Right lobe of liver (tissue), 6 donors: ENCODE measurements at regions not wholly inside any gene's neighbourhood (a gene's known extent, or its start where the extent isn't known, plus 50 kb on each side); places are given as distances from the start of the nearest gene placed in this dataset.

Source experiments
- ATAC-seq, 4 donors: fragments of 200-7000 bp; cut with Tn5 transposase; one replicate each; pipeline ENCODE4 v1.9.1; 2020; ENCODE audit warnings: mild to moderate bottlenecking in 4 of 4, moderate library complexity in 4 of 4
- DNase-seq, 3 donors: peaks; one replicate each; pipeline ENCODE4 v3.0.0-alpha.2; 2020
- H3K27ac ChIP-seq, 3 donors: fragments of 200-600 bp; one replicate each; pipeline ENCODE4 v1.8.0; 2022
- H3K27me3 ChIP-seq, 2 donors: fragments of 200-600 bp; one replicate each; pipeline ENCODE4 v1.8.0; 2022
- H3K36me3 ChIP-seq, 4 donors: fragments of 200-600 bp; sonication (generic) in 1 of 4; one replicate each; pipeline versions ENCODE4 v1.5.1 to v1.8.0; 2017 to 2022; ENCODE audit warnings: control low read depth in 1 of 4
- H3K4me1 ChIP-seq, 4 donors: fragments of 200-600 bp; sonication (generic) in 1 of 4; one replicate each; pipeline versions ENCODE4 v1.5.1 to v1.8.0; 2017 to 2022; ENCODE audit warnings: control low read depth in 1 of 4
- H3K4me3 ChIP-seq, 3 donors: fragments of 200-600 bp; one replicate each; pipeline ENCODE4 v1.8.0; 2022
- H3K9me3 ChIP-seq, 4 donors: fragments of 200-600 bp; sonication (generic) in 1 of 4; one replicate each; pipeline versions ENCODE4 v1.5.1 to v1.8.0; 2017 to 2022; ENCODE audit warnings: control low read depth in 1 of 4
- POLR2A ChIP-seq: fragments of 450-650 bp; IDR thresholded peaks from one replicate; pipeline ENCODE4 v1.6.1; 2017; ENCODE audit warnings: antibody characterized with exemption, mild to moderate bottlenecking
- WGBS: methylation state at CpG from one replicate; pipeline ENCODE4 v1.1.6; 2018; ENCODE audit warnings: low coverage, low lambda C conversion rate; ENCODE audit not compliant: insufficient coverage; ENCODE audit errors: missing lambda C conversion rate; 5-methylcytosine and 5-hydroxymethylcytosine counted together
- intact Hi-C, 2 donors: fragments of 100-400 bp; cut with DNase I; formaldehyde crosslinking; loops; one replicate each; pipeline versions ENCODE4 v1.11.2 to v1.14.1; 2022
- TF ChIP-seq, protein P1 (sequence below), 4 donors: fragments of 200-600 bp in 3 of 4; fragments of 450-650 bp in 1 of 4; IDR thresholded peaks; one replicate each; pipeline versions ENCODE4 v1.5.1 to v1.8.0; 2016 to 2022; ENCODE audit warnings: antibody characterized with exemption in 4 of 4, mild to moderate bottlenecking in 2 of 4
- donor health status: DM: no; HTN: yes; CAD: no.
- donor health status: DM: no; HTN: no; CAD: no.
- donor health status: DM: no; HTN: no; CAD: no.
- donor health status: DM: no; HTN: yes; CAD: no.
- donor health status: DM: no; HTN: yes; CAD: no.

DNA sequence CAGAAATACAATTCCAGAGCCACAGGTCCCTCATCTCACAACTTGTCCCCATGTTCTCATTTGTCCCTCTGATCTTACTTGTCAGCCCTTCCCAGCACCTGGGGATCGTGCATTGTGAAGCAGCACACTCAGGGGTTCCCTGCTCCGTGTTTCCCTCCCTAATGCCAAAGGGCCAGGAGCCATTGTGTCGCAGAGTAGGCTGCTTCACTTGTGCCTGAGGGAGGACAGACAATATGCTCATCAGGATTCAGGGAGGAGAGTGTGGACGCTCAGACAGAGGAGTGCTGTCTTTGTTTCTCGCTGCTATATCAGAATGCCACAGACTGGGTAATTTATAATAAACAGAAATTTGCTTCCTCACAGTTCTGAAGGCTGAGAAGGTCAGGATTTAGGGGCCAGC lies 315.3 kb downstream of the TRIML1 start:
- WGBS, result 31% methylated on average over 4 of the region's 5 CpGs
- DNase-seq (no peak), ATAC-seq (no peak)
- no peak overlapping the region for H3K4me3 ChIP-seq
- H3K4me1 ChIP-seq, result no peaks in the 10 kb centered on the region
- TF ChIP-seq, protein P1, sequence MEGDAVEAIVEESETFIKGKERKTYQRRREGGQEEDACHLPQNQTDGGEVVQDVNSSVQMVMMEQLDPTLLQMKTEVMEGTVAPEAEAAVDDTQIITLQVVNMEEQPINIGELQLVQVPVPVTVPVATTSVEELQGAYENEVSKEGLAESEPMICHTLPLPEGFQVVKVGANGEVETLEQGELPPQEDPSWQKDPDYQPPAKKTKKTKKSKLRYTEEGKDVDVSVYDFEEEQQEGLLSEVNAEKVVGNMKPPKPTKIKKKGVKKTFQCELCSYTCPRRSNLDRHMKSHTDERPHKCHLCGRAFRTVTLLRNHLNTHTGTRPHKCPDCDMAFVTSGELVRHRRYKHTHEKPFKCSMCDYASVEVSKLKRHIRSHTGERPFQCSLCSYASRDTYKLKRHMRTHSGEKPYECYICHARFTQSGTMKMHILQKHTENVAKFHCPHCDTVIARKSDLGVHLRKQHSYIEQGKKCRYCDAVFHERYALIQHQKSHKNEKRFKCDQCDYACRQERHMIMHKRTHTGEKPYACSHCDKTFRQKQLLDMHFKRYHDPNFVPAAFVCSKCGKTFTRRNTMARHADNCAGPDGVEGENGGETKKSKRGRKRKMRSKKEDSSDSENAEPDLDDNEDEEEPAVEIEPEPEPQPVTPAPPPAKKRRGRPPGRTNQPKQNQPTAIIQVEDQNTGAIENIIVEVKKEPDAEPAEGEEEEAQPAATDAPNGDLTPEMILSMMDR (IDR thresholded peaks at IDR 0.05), result no peak
- no peak for TF ChIP-seq POLR2A
- no peak overlapping the region for H3K27ac ChIP-seq
- H3K36me3 ChIP-seq, result no peaks in the 10 kb centered on the region
- intact Hi-C loops, result no loop called here
- no peaks in the 10 kb centered on the region for H3K27me3 ChIP-seq
- no peaks in the 10 kb centered on the region for H3K9me3 ChIP-seq

- H3K9me3 ChIP-seq, result no peaks in the 10 kb centered on the region
- ATAC-seq, result no peak
- WGBS, result 48% methylated on average over 6 of the region's 6 CpGs
- H3K27me3 ChIP-seq, result no peaks in the 10 kb centered on the region
- no peaks in the 10 kb centered on the region for H3K36me3 ChIP-seq
- H3K4me1 ChIP-seq, result no peaks in the 10 kb centered on the region
- no peak overlapping the region for H3K27ac ChIP-seq
- intact Hi-C loops, result no loop called here
- no peak overlapping the region for H3K4me3 ChIP-seq
- DNase-seq, result no peak
- TF ChIP-seq POLR2A, result no peak
Observed at GRCh38 chr4:188455062-188455752, 316.0 kb downstream of the TRIML1 start.

- H3K27ac ChIP-seq, result no peak overlapping the region
- no peak for ATAC-seq
- WGBS, result 67% methylated on average over 1 of the region's 1 CpG
- H3K9me3 ChIP-seq, result no peaks in the 10 kb centered on the region
- H3K4me3 ChIP-seq, result no peak overlapping the region
- no peaks in the 10 kb centered on the region for H3K36me3 ChIP-seq
- intact Hi-C loops, result no loop called here
- no peak for DNase-seq
- H3K27me3 ChIP-seq, result no peaks in the 10 kb centered on the region
- TF ChIP-seq, protein P1 (IDR thresholded peaks at IDR 0.05), result no peak
- no peak for TF ChIP-seq POLR2A
- no peaks in the 10 kb centered on the region for H3K4me1 ChIP-seq
Observed at GRCh38 chr4:188459381-188459780, 320.1 kb downstream of the TRIML1 start.

DNA sequence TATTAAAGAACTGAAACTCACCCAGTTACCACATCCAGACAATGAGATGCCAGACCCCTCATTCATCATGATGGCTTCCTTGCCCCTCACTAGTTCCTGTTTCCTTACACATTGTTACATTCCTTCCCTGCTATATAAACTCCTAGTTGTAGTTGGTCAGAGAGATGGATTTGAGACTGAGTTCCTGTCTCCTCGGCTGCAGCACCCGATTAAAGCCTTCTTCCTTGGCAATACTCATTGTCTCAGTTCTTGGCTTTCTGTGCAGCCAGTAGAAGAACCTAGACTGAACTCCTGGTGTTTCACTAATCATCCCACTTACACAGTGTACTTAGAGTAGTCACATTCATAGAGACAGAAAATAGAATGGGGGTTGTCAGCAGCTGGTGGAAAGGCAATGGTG lies 324.7 kb downstream of the TRIML1 start:
- TF ChIP-seq, protein P1 (IDR thresholded peaks at IDR 0.05), result no peak
- no peak for TF ChIP-seq POLR2A
- no peak overlapping the region for H3K4me3 ChIP-seq
- H3K4me1 ChIP-seq, result no peaks in the 10 kb centered on the region
- no peaks in the 10 kb centered on the region for H3K9me3 ChIP-seq
- no peaks in the 10 kb centered on the region for H3K36me3 ChIP-seq
- 83% methylated on average over 2 of the region's 2 CpGs for WGBS
- no peak for ATAC-seq
- DNase-seq, result no peak
- intact Hi-C loops, result no loop called here
- no peak overlapping the region for H3K27ac ChIP-seq
- H3K27me3 ChIP-seq, result no peaks in the 10 kb centered on the region

GRCh38 chr4:188466001-188466400 lies 326.8 kb downstream of the TRIML1 start:
- ATAC-seq (no peak), DNase-seq (no peak)
- intact Hi-C loops, result no loop called here
- H3K27ac ChIP-seq, result no peak overlapping the region
- no peak for TF ChIP-seq POLR2A
- TF ChIP-seq, protein P1 (IDR thresholded peaks at IDR 0.05), result no peak
- H3K27me3 ChIP-seq, result no peaks in the 10 kb centered on the region
- 5% methylated on average over 1 of the region's 1 CpG for WGBS
- no peaks in the 10 kb centered on the region for H3K9me3 ChIP-seq
- H3K4me1 ChIP-seq, result no peaks in the 10 kb centered on the region
- no peaks in the 10 kb centered on the region for H3K36me3 ChIP-seq
- H3K4me3 ChIP-seq, result no peak overlapping the region
